Activated T-cell treated with anti-CD3 and anti-CD28 coated beads, Interleukin-2, amount 50 U/mL, for 4 hours (primary cell): ENCODE measurements at regions not wholly inside any gene's neighbourhood (a gene's known extent, or its start where the extent isn't known, plus 50 kb on each side); places are given as distances from the start of the nearest gene placed in this dataset.
A peak's percentile ranks its signal among the peaks of the same experiment; 100 is the strongest.
"Not testable (repeated sequence)": the region's sequence is repeated elsewhere in the genome, so short reads cannot be mapped to it uniquely, and the experiment has no call there.

Experiments
- ATAC-seq, 2 donors: fragments of 200-7000 bp; cut with Tn5 transposase; one replicate each; pipeline ENCODE4 v1.10.0; 2021
- DNase-seq: peaks from one replicate; pipeline ENCODE4 v3.0.0-alpha.2; 2020
- H3K27me3 Mint-ChIP-seq: one replicate; pipeline ENCODE4 v1.8.0; 2021; ENCODE audit warnings: low read depth, mixed read lengths
- H3K36me3 Mint-ChIP-seq: one replicate; pipeline ENCODE4 v1.8.0; 2022; ENCODE audit warnings: mixed read lengths; ENCODE audit not compliant: insufficient read depth
- H3K4me1 Mint-ChIP-seq: one replicate; pipeline ENCODE4 v1.8.0; 2021; ENCODE audit warnings: low read depth, mixed read lengths
- H3K4me3 Mint-ChIP-seq: one replicate; pipeline ENCODE4 v1.8.0; 2021; ENCODE audit warnings: mild to moderate bottlenecking, moderate library complexity, mixed read lengths
- H3K9me3 Mint-ChIP-seq: one replicate; pipeline ENCODE4 v1.8.0; 2021; ENCODE audit warnings: mixed read lengths

DNA sequence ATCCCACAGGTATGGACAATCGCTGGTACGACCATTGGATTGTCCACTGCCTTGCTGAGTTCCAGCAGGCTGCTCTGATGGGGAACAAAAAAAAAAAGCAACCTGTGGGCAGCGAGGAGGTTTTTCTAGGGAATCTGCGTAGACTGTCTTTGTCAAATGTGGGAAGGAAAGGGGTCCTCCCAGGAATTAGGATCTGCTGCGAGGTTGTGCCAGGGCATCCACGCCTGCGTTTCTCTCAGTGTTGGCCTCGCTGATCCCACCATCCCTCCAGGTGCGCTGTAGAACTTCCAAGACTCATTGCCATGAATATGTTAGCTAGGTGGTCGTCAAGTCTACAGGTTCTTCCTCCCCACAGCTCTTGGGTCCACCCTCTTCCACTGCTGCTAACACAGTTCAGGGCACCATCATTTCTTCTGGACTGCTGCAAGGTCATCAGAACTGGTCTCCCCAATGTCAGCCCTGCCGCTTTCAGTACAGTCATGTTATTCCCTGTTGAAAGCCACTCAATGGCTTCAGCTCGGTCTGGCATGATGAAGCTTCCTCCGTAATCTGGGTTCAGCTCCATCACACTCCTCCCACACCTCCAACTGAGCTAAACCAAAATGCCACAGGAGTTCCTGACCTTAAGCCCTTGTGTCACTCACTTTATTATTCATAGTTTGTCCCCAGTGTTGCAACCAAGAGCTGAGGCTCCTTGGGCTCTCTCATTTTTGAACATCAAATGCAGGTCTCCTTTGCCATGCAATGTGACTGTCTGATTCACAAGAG is 79.5 kb upstream of the DMRT1 start:
- ATAC-seq (no peak), DNase-seq (no peak)
- H3K27me3 Mint-ChIP-seq = peaks cover 15% of the 10 kb centered on the region
- H3K4me3 Mint-ChIP-seq = no peak overlapping the region
- H3K36me3 Mint-ChIP-seq = no peaks in the 10 kb centered on the region
- no peaks in the 10 kb centered on the region for H3K9me3 Mint-ChIP-seq
- peaks cover 4% of the 10 kb centered on the region for H3K4me1 Mint-ChIP-seq

DNA sequence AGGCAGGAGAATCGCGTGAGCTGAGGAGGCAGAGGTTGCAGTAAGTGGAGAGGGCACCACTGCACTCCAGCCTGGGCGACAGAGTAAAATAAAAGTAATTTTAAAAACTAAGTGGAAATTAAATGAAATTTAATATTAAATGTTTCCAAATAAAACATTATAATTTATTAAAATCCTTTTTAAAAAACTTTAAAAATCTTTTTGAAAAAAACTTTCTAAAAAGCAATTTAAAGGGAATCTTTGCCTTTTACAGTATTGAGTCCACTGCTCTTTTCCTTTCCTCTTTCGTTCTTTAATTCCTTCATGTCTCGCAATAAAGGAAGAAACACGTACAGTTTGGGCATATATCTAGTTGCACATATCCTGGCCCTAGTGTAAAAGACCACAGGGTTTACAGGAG is 77.8 kb upstream of the DMRT1 start:
- H3K4me3 Mint-ChIP-seq = no peak overlapping the region
- H3K27me3 Mint-ChIP-seq = peaks cover 19% of the 10 kb centered on the region
- no peak for DNase-seq

GRCh38 chr9:764105-764524 is 77.4 kb upstream of the DMRT1 start:
- peaks cover 22% of the 10 kb centered on the region for H3K27me3 Mint-ChIP-seq
- H3K4me3 Mint-ChIP-seq = peak overlapping the region; percentile 46
- DNase-seq = no peak
- peak; percentile 62 to 67 for ATAC-seq
- H3K4me1 Mint-ChIP-seq = peaks cover 4% of the 10 kb centered on the region
- H3K9me3 Mint-ChIP-seq = no peaks in the 10 kb centered on the region
- H3K36me3 Mint-ChIP-seq = no peaks in the 10 kb centered on the region

More for the DNA sequence above, 77.8 kb upstream of the DMRT1 start:
- Mint-ChIP-seq H3K9me3 (no peaks in the 10 kb centered on the region), H3K36me3 (no peaks in the 10 kb centered on the region), H3K4me1 (peaks cover 4% of the 10 kb centered on the region)
- no peak for ATAC-seq

DNA sequence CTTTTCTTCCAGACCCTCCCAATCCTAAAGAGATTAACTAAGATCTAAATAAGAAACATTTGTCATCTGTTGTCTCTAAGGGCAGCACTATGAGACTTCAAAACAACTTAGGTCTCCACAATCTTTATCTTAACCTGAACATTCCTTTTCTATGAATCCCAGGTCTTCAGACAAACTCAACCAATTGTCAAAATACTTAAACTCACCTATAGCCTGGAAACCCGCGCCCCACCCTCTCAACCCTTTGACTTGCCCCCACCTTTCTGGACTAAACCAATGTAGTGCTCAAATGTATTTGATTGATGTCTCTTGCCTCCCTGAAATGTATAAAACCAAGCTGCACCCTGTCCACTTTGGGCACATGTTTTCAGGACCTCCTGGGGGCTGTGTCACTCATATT is 76.5 kb upstream of the DMRT1 start:
- no peaks in the 10 kb centered on the region for H3K9me3 Mint-ChIP-seq
- ATAC-seq (no peak), DNase-seq (no peak)
- H3K27me3 Mint-ChIP-seq = peaks cover 27% of the 10 kb centered on the region
- H3K4me1 Mint-ChIP-seq = peaks cover 4% of the 10 kb centered on the region
- no peaks in the 10 kb centered on the region for H3K36me3 Mint-ChIP-seq
- H3K4me3 Mint-ChIP-seq = no peak overlapping the region

- H3K4me3 Mint-ChIP-seq, ATAC-seq, DNase-seq, H3K9me3 Mint-ChIP-seq, H3K4me1 Mint-ChIP-seq, H3K36me3 Mint-ChIP-seq: not testable (repeated sequence)
- H3K27me3 Mint-ChIP-seq = peaks cover 38% of the 10 kb centered on the region
These were observed 74.4 kb upstream of the DMRT1 start for GRCh38 chr9:767061-767561.

GRCh38 chr9:776086-776485 is 65.4 kb upstream of the DMRT1 start:
- peaks cover 11% of the 10 kb centered on the region for H3K27me3 Mint-ChIP-seq
- H3K9me3 Mint-ChIP-seq = peaks cover 18% of the 10 kb centered on the region
- no peak for ATAC-seq
- H3K4me1 Mint-ChIP-seq = no peaks in the 10 kb centered on the region
- DNase-seq = no peak
- no peaks in the 10 kb centered on the region for H3K36me3 Mint-ChIP-seq
- no peak overlapping the region for H3K4me3 Mint-ChIP-seq

DNA sequence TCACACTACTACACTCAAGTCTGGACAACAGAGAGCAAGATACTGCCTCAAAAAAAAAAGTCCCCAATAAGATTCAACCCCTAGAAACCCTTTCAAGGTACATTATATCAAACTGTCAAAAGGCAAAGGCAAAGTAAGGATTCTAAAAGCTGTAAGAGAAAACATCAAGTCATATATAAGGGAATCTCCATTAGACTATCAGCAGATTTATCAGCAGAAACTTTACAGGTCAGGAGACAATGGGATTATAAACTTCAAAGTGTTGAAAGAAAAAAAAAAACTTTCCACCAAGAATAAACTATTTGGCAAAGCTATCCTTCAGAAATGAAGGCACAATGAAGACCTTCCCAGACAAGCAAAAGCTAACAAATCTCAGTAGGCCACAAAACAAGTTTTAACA is 63.5 kb upstream of the DMRT1 start:
- H3K27me3 Mint-ChIP-seq = peaks cover 9% of the 10 kb centered on the region
- no peaks in the 10 kb centered on the region for H3K4me1 Mint-ChIP-seq
- H3K36me3 Mint-ChIP-seq = no peaks in the 10 kb centered on the region
- no peak overlapping the region for H3K4me3 Mint-ChIP-seq
- ATAC-seq (no peak), DNase-seq (no peak)
- H3K9me3 Mint-ChIP-seq = peaks cover 18% of the 10 kb centered on the region

DNA sequence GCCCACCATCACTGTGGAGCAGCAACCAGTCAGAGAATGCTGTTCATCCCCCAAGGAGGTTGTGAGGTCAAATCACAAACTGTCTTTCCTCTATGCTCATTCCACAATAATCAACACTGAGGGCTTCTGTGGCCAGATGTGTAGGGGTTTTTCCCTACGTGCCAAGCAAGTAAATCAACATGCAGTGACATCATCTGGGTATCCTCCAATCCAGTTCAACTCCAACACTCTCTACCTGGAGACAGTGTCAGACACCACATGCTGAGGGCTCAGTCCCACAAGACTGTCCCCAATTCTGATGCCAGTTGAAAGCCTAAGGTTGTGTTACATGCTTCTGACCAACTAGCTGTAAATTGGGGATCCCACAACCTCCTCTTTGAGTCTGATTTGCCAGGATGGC is 57.3 kb upstream of the DMRT1 start:
- Mint-ChIP-seq H3K36me3 (no peaks in the 10 kb centered on the region), H3K4me1 (no peaks in the 10 kb centered on the region), H3K27me3 (peaks cover 4% of the 10 kb centered on the region), H3K4me3 (no peak overlapping the region), H3K9me3 (no peaks in the 10 kb centered on the region)
- DNase-seq (no peak), ATAC-seq (no peak)

GRCh38 chr9:784916-785315 is 56.6 kb upstream of the DMRT1 start:
- Mint-ChIP-seq H3K36me3 (no peaks in the 10 kb centered on the region), H3K4me1 (no peaks in the 10 kb centered on the region), H3K9me3 (no peaks in the 10 kb centered on the region), H3K4me3 (no peak overlapping the region), H3K27me3 (peaks cover 4% of the 10 kb centered on the region)
- DNase-seq (no peak), ATAC-seq (no peak)

DNA sequence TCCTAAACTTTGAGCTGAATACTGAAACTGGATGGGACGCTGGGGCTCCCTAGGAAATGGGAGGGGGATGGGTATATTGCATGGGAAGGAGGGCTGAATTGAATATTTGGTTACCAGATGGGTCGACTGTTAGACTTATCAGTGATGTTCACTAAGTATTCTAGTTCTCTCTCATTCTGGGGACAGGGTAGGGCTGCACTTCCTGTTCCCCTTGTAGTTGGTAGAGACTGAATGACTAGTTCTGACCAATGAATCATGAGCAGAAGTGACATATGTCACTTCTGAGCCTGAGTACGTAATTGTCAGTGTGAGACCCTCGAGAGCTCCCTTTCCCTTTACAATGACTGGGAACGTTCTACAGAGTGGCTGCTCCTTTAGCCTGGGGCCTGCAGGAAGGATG is 55.5 kb upstream of the DMRT1 start:
- ATAC-seq = no peak
- no peak for DNase-seq

GRCh38 chr9:786405-786804 is 55.1 kb upstream of the DMRT1 start:
- no peak for ATAC-seq
- Mint-ChIP-seq H3K36me3 (no peaks in the 10 kb centered on the region), H3K27me3 (no peaks in the 10 kb centered on the region), H3K4me1 (no peaks in the 10 kb centered on the region), H3K4me3 (no peak overlapping the region), H3K9me3 (no peaks in the 10 kb centered on the region)
- DNase-seq = no peak

More for the DNA sequence above, 55.5 kb upstream of the DMRT1 start:
- H3K9me3 Mint-ChIP-seq = no peaks in the 10 kb centered on the region
- H3K4me3 Mint-ChIP-seq = no peak overlapping the region
- no peaks in the 10 kb centered on the region for H3K4me1 Mint-ChIP-seq
- H3K36me3 Mint-ChIP-seq = no peaks in the 10 kb centered on the region
- H3K27me3 Mint-ChIP-seq = peaks cover 2% of the 10 kb centered on the region

DNA sequence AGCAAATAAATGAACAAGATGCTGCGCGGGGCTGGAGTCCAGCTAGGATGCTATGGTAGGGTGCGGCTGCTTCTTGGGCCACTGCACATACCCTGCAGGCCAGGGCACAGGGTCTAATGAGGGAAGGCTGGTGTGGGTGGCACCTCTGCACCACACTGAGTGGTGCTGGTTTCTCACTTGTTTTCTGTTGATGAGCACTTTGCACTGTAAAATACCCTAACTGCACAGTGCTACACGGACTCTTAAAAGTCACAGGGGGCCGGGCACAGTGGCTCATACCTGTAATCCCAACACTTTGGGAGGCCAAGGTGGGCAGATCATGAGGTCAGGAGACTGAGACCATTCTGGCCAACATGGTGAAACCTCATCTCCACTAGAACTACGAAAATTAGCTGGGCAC is 52.7 kb upstream of the DMRT1 start:
- no peaks in the 10 kb centered on the region for H3K9me3 Mint-ChIP-seq
- H3K27me3 Mint-ChIP-seq = no peaks in the 10 kb centered on the region
- H3K4me3 Mint-ChIP-seq = no peak overlapping the region
- no peak for ATAC-seq
- no peaks in the 10 kb centered on the region for H3K4me1 Mint-ChIP-seq
- no peak for DNase-seq
- H3K36me3 Mint-ChIP-seq = no peaks in the 10 kb centered on the region
